Fibroblast of skin of right biceps (primary cell): ENCODE measurements at regions not wholly inside any gene's neighbourhood (a gene's known extent, or its start where the extent isn't known, plus 50 kb on each side); places are given as distances from the start of the nearest gene placed in this dataset.
"Not testable (repeated sequence)": the region's sequence is repeated elsewhere in the genome, so short reads cannot be mapped to it uniquely, and the experiment has no call there.

Source experiments
- DNase-seq: peaks from one replicate; pipeline ENCODE4 v3.0.0-alpha.2; 2013

GRCh38 chr7:84817016-84817415 lies 369.8 kb downstream of the SEMA3D start:
- DNase-seq, result no peak

DNA sequence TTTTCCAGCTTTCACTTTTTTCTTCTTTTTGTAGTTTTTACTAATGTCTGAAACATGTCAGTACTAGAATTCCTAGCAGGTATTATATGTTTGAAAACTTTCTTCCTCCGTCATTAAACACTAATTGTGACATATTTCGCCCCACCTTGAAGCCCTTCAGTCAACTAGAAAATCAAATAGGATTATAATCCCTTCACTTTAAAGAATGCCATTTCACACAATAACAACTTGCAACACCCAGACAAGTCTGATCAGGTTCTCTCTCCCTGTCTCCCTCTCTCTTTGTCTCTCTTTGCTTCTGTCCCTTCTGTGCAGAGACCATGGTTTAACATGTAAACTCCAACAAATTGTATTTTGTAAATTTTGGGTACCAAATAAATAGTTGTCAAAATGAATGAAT lies 373.5 kb downstream of the SEMA3D start:
- DNase-seq, result no peak

GRCh38 chr7:84812021-84812420 lies 374.8 kb downstream of the SEMA3D start:
- no peak for DNase-seq

DNA sequence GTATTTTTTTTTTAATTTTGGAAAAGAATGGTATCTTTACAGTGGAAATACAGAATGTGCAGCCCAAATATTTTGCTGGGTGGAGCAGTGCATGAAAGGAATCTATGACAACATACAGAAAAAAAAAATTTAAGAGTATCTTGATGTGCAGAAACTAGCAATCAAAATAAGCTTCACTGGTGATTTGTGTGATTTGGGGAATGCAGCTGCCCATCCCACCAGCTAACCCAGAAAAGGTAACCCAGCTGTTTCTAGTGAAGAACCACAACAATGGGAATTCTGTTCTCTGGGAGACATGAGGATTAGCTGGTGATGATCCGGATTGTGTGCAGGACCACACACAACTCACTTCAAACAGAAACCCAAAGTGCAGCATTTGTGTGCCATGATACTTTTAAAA lies 375.5 kb downstream of the SEMA3D start:
- DNase-seq, result no peak

DNA sequence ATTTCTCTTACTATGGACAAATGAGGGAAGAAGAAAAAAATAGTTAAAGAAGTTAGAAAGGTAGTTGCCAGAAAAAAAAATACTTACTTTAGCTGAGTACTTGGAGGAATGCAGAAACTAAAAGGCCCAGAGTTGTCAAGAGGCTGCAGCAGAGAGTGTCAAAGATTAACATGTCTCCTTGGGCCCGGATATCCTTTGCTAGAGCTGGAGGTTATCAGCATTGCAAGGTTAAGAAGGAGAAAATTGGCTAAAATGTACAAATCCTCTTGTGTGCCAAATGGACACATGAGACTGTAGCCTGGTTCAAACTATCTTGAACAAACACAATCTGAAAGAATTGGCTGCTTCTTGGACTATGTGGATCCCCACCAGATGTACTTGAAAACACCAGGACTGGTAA lies 377.0 kb downstream of the SEMA3D start:
- no peak for DNase-seq

DNA sequence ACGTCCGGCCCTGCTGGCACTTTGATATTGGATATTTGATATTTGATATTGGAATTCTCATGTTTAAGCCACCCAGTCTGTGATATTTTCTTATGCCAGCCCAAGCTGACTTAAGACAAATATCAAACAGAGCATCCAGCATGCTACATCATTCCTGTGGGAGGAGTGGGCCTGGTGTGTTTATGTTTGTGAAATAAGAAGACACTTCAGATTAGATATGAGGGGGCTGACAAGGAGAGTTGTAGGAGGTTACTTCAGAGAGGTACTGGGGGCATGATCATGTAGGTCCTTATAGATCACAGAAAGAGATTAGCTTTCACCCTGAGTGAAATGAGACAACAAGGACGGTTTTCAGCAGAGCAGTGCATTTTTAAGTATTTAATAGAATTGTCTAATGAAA lies 382.9 kb downstream of the SEMA3D start:
- DNase-seq, result no peak

DNA sequence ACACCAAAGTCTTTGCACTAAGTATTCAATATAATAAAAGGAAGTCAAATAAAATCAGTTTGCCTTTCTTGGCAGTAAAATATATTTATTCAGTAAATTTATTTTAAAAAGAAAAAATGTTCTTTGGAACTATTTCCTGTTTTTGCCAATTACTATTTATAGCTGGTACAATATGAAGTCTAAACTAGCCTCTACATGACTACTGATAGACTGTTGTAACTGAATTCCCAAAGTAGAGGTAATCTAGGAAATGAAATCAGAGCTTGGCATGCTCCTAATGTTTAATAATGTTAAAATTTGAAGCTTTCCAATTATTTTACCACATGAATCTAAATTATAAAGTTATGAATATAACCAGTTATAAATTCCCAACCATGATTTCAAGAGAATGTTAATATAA lies 385.5 kb downstream of the SEMA3D start:
- no peak for DNase-seq

- no peak for DNase-seq
Observed at GRCh38 chr7:84800846-84801245, 386.0 kb downstream of the SEMA3D start.

GRCh38 chr7:84799106-84799505 lies 387.8 kb downstream of the SEMA3D start:
- DNase-seq, result no peak

- peak; percentile 60 for DNase-seq
Observed at GRCh38 chr7:84792231-84792893, 394.5 kb downstream of the SEMA3D start.

GRCh38 chr7:84790882-84791281 lies 396.0 kb downstream of the SEMA3D start:
- peak; percentile 78 for DNase-seq

DNA sequence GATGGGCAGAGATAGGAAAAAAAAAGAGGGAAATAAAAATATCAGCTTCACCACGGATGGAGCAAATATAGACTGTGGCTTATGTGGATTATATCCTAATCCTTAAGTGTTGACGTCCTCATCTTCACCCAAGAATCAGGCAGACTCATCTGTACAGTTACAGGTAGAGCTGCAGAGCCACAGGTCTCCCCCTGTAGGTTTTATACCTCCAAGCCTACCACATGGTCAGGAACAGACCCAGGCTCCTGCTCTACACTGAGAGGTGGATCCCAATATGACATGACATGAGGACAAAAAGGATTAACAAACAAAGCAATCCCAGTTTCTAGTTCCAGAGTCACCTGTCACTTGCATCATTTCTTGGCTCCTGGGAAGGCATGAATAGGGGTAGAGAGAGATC lies 400.8 kb downstream of the SEMA3D start:
- DNase-seq, result no peak

- DNase-seq, result no peak
Observed at GRCh38 chr7:84784450-84784849, 402.4 kb downstream of the SEMA3D start.

GRCh38 chr7:84783141-84783778 lies 403.6 kb downstream of the SEMA3D start:
- no peak for DNase-seq

DNA sequence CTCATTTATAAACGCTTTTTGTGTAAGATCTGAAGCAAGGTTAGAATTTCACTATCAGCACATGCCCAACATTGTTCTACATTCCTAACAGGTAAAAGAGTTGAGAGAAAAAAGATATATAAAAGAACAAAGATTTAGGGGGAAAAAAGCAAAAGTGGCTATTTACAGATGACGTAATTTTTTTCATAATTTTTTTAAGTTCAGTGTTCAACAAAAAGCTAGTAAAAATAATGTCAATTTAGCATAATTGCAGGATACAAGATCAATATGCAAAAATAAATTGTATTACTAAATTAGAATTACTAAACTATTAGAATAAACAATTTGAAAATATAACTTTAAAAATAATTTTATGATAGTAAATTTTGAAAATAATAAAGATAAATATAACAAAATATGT lies 405.0 kb downstream of the SEMA3D start:
- DNase-seq, result no peak

DNA sequence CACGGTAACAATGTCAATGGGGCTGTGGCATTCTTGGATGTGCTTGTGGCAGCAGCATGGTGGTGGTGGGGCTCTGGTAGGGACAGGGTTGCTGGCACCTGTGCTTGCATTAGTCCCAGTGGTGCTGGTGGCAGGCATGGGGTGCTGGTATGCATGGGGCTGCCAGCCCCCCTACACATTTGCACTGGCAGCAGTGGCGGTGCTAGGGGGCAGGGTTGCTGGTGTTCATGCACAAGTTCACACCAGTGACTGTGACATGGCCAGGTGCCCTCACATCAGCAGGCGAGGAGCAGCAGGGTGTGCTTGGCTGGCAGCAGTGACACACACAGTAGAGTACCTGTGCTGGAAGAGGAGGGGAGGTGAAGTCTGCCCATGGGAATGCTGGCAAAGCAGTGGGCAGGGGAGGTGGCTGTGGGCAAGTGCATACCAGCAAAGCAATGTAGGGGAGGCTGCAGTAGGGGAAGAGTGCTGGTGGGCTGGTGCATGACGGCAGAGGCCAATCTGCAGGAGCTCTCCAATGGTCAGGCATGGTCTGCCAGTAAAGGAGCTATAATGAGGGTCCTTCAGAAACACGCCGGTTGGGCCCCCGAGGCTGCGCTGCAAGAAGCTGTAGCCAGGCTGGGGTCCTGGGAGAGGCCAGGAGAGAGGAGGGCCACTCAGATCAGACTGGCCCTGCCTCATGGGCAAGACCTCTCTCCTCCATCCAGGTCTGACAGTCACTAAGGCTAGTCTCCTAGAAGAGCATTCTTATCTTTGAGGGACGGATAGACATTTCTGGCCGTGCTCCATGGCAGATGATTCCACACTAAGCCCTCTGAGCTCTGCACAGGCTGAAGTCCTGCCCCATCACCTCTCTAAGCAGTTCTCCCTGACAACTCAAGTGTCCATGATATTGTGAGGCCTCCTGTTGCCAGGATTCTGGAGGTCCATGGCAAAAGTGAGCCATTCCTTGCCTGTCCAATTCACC lies 406.4 kb downstream of the SEMA3D start:
- DNase-seq, result no peak

GRCh38 chr7:84757761-84758160 lies 429.1 kb downstream of the SEMA3D start:
- no peak for DNase-seq

- peak; percentile 45 for DNase-seq
Observed at GRCh38 chr7:84746353-84746752, 440.5 kb downstream of the SEMA3D start.

- no peak for DNase-seq
Observed at GRCh38 chr7:84744385-84744784, 442.5 kb downstream of the SEMA3D start.

DNA sequence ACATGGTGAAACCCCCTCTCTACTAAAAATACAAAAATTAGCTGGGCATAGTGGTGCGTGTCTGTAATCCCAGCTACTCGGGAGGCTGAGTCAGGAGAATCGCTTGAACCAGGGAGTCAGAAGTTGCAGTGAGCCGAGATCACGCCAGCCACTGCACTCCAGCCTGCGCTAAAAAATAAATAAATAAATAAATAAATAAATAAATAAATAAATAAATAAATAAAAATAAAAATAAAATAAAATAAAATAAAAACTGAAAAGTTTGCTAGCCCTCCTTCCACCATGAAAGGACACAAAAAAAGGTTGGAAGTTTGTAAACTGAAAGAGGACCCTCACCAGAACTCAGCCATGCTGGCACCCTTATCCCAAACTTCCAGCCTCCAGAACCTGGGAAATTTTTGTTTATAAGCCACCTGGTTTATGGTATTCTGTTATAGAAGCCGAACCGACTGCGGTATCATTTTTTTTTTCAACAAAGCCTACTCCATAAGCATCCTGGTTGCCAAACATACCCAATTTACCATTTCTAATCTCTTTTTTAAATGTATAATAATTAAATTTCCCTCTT lies 448.2 kb downstream of the SEMA3D start:
- DNase-seq, result no peak

GRCh38 chr7:84735677-84736076 lies 451.2 kb downstream of the SEMA3D start:
- DNase-seq, result no peak

DNA sequence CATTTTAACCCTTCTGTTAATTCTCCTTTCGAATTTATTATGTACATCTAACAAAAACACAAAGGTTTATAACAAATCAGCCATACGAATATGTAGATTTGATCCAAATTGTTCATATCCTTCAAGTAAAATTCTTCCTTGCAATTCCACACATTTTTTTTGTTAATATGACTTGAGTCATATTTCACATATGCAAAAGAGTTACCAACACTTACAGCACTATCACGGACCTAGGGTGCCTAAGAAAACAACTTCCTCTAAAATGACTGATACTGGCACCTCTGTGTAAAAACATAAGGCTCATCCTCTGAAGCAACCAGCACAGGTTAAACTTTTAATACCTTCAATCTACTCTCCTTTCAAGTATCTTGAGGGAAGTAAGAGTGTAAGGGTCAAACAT lies 451.8 kb downstream of the SEMA3D start:
- DNase-seq, result peak; percentile 55

DNA sequence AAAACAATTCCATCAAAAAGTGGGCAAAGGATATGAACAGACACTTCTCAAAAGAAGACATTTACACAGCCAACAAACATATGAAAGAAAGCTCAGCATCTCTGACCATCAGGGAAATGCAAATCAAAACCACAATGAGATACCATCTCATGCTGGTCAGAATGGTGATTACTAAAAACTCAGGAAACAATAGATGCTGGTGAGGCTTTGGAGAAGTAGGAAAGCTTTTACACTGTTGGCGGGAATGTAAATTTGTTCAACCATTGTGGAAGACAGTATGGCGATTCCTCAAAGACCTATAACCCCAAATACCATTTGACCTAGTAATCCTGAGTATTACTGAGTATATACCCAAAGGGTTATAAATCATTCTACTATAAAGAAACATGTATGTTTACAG lies 452.9 kb downstream of the SEMA3D start:
- not testable (repeated sequence) for DNase-seq
